Brain microvascular endothelial cell (primary cell): ENCODE measurements at regions not wholly inside any gene's neighbourhood (a gene's known extent, or its start where the extent isn't known, plus 50 kb on each side); places are given as distances from the start of the nearest gene placed in this dataset.

Experiments
- DNase-seq: peaks from one replicate; pipeline ENCODE4 v3.0.0-alpha.2; 2020
- H3K27ac ChIP-seq: fragments of 250-450 bp; sonication (Bioruptor Pico); 2 replicates; pipeline ENCODE4 v1.5.1; 2020; ENCODE audit warnings: mild to moderate bottlenecking, moderate library complexity
- H3K27me3 ChIP-seq: fragments of 250-450 bp; sonication (Bioruptor Pico); replicated peaks from 2 replicates; pipeline ENCODE4 v1.5.1; 2020; ENCODE audit warnings: mild to moderate bottlenecking
- H3K36me3 ChIP-seq: fragments of 250-450 bp; sonication (Bioruptor Pico); replicated peaks from 2 replicates; pipeline ENCODE4 v1.5.1; 2020; ENCODE audit warnings: mild to moderate bottlenecking
- H3K4me3 ChIP-seq: 2 replicates; pipeline ENCODE4 v1.5.1; 2011; ENCODE audit warnings: low read depth, mild to moderate bottlenecking, control low read depth, low read length, moderate library complexity
- CTCF ChIP-seq: IDR thresholded peaks from 2 replicates; pipeline ENCODE4 v1.5.1; 2011; ENCODE audit warnings: low read depth, mild to moderate bottlenecking, moderate library complexity, low read length, control low read depth, inconsistent platforms; ENCODE audit errors: missing control alignments
- in situ Hi-C: cut with HindIII; loops from 2 replicates; pipeline ENCODE4 v1.10.0; 2017; ENCODE audit warnings: low sequenced_read_pairs, low pct_ligation_motif_present

- TF ChIP-seq CTCF = no peak
- Histone ChIP-seq H3K27ac (no peak overlapping the region), H3K4me3 (no peak overlapping the region), H3K27me3 (no peaks in the 10 kb centered on the region), H3K36me3 (no peaks in the 10 kb centered on the region)
- DNase-seq = no peak
- in situ Hi-C loops = no loop called here
Observed at GRCh38 chr10:6343305-6344010, 140.7 kb downstream of the PFKFB3 start.

GRCh38 chr10:6345404-6345803 lies 142.7 kb downstream of the PFKFB3 start:
- H3K27ac ChIP-seq = no peak overlapping the region

GRCh38 chr10:6346631-6347030 lies 143.9 kb downstream of the PFKFB3 start:
- no peak for DNase-seq
- in situ Hi-C loops = no loop called here
- no peak overlapping the region for H3K4me3 ChIP-seq
- H3K27ac ChIP-seq = no peak overlapping the region
- no peak for TF ChIP-seq CTCF
- H3K27me3 ChIP-seq = no peaks in the 10 kb centered on the region
- no peaks in the 10 kb centered on the region for H3K36me3 ChIP-seq

More at GRCh38 chr10:6345404-6345803, 142.7 kb downstream of the PFKFB3 start:
- H3K4me3 ChIP-seq = no peak overlapping the region
- in situ Hi-C loops = no loop called here
- H3K27me3 ChIP-seq = no peaks in the 10 kb centered on the region
- no peak for DNase-seq
- no peaks in the 10 kb centered on the region for H3K36me3 ChIP-seq
- TF ChIP-seq CTCF = no peak

GRCh38 chr10:6347391-6347951 lies 144.7 kb downstream of the PFKFB3 start:
- H3K4me3 ChIP-seq = no peak overlapping the region
- in situ Hi-C loops = no loop called here
- H3K27ac ChIP-seq = no peak overlapping the region

GRCh38 chr10:6348096-6348874 lies 145.6 kb downstream of the PFKFB3 start:
- Histone ChIP-seq H3K36me3 (no peaks in the 10 kb centered on the region), H3K4me3 (no peak overlapping the region), H3K27ac (no peak overlapping the region), H3K27me3 (no peaks in the 10 kb centered on the region)
- peak; percentile 1 for DNase-seq
- no peak for TF ChIP-seq CTCF
- in situ Hi-C loops = no loop called here

More at GRCh38 chr10:6347391-6347951, 144.7 kb downstream of the PFKFB3 start:
- no peak for TF ChIP-seq CTCF
- H3K36me3 ChIP-seq = no peaks in the 10 kb centered on the region
- H3K27me3 ChIP-seq = no peaks in the 10 kb centered on the region
- no peak for DNase-seq
